ENCODE measurements at regions not wholly inside any gene's neighbourhood (a gene's known extent, or its start where the extent isn't known, plus 50 kb on each side); places are given as distances from the start of the nearest gene placed in this dataset.

DNA sequence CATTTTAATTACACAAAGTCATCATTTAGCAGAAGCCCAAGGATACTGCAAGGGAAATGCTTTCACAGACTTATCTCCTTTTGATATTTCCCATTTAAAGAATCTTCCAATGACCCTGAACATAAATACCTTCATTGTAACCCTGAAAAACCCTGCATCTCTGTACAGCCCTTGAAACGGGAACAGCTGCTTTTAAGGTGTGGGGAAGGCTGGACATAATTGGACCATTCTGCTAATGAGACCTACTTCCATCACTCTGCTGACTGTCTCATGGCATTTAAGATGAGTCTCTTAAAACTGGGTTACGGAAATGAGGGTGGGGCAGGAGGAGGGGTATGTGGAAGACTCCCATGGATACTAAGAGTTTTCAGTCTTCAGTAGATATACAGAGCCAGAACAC is 485.8 kb downstream of the BRINP1 start:
- no peaks in the 10 kb centered on the region for H3K27me3 ChIP-seq (ENCODE audit: control insufficient read depth in 3 of 3, insufficient read depth in 3 of 3, low read length in 3 of 3)
- no peaks in the 10 kb centered on the region for H3K9me3 ChIP-seq (ENCODE audit: control insufficient read depth in 3 of 3, low read length in 3 of 3)
- H3K4me3 ChIP-seq (ENCODE audit: low read length in 3 of 3) = no peak overlapping the region
- no peak overlapping the region for H3K27ac ChIP-seq (ENCODE audit: low read depth, low read length)
- H3K4me1 ChIP-seq (ENCODE audit: control insufficient read depth in 3 of 3, insufficient read depth in 3 of 3, low read length in 3 of 3) = no peaks in the 10 kb centered on the region
- H3K36me3 ChIP-seq (ENCODE audit: control insufficient read depth in 3 of 3, insufficient read depth in 3 of 3, low read length in 3 of 3) = no peaks in the 10 kb centered on the region
- H3K9ac ChIP-seq (ENCODE audit: low read depth in 1 of 3, low read length in 3 of 3) = no peak overlapping the region

- Histone ChIP-seq H3K9ac (ENCODE audit: low read depth in 1 of 3, low read length in 3 of 3) (no peak overlapping the region), H3K9me3 (ENCODE audit: control insufficient read depth in 3 of 3, low read length in 3 of 3) (no peaks in the 10 kb centered on the region), H3K27ac (ENCODE audit: low read depth, low read length) (no peak overlapping the region), H3K36me3 (ENCODE audit: control insufficient read depth in 3 of 3, insufficient read depth in 3 of 3, low read length in 3 of 3) (no peaks in the 10 kb centered on the region), H3K4me3 (ENCODE audit: low read length in 3 of 3) (no peak overlapping the region), H3K27me3 (ENCODE audit: control insufficient read depth in 3 of 3, insufficient read depth in 3 of 3, low read length in 3 of 3) (no peaks in the 10 kb centered on the region), H3K4me1 (ENCODE audit: control insufficient read depth in 3 of 3, insufficient read depth in 3 of 3, low read length in 3 of 3) (no peaks in the 10 kb centered on the region)
Measured at GRCh38 chr9:118891213-118891612, 478.0 kb downstream of the BRINP1 start.

GRCh38 chr9:118896324-118897000 is 472.8 kb downstream of the BRINP1 start:
- Histone ChIP-seq H3K4me3 (ENCODE audit: low read length in 3 of 3) (no peak overlapping the region), H3K9ac (ENCODE audit: low read depth in 1 of 3, low read length in 3 of 3) (no peak overlapping the region)

GRCh38 chr9:118918180-118918579 is 451.1 kb downstream of the BRINP1 start:
- Histone ChIP-seq H3K36me3 (ENCODE audit: control insufficient read depth in 3 of 3, insufficient read depth in 3 of 3, low read length in 3 of 3) (no peaks in the 10 kb centered on the region), H3K27ac (ENCODE audit: low read depth, low read length) (no peak overlapping the region), H3K4me1 (ENCODE audit: control insufficient read depth in 3 of 3, insufficient read depth in 3 of 3, low read length in 3 of 3) (no peaks in the 10 kb centered on the region), H3K27me3 (ENCODE audit: control insufficient read depth in 3 of 3, insufficient read depth in 3 of 3, low read length in 3 of 3) (no peaks in the 10 kb centered on the region), H3K9ac (ENCODE audit: low read depth in 1 of 3, low read length in 3 of 3) (no peak overlapping the region), H3K4me3 (ENCODE audit: low read length in 3 of 3) (no peak overlapping the region), H3K9me3 (ENCODE audit: control insufficient read depth in 3 of 3, low read length in 3 of 3) (peaks cover 0 to 2% (median 0%) of the 10 kb centered on the region in 3 donors)

More at GRCh38 chr9:118896324-118897000, 472.8 kb downstream of the BRINP1 start:
- H3K27ac ChIP-seq (ENCODE audit: low read depth, low read length) = no peak overlapping the region
- H3K4me1 ChIP-seq (ENCODE audit: control insufficient read depth in 3 of 3, insufficient read depth in 3 of 3, low read length in 3 of 3) = no peaks in the 10 kb centered on the region
- H3K27me3 ChIP-seq (ENCODE audit: control insufficient read depth in 3 of 3, insufficient read depth in 3 of 3, low read length in 3 of 3) = no peaks in the 10 kb centered on the region
- H3K36me3 ChIP-seq (ENCODE audit: control insufficient read depth in 3 of 3, insufficient read depth in 3 of 3, low read length in 3 of 3) = no peaks in the 10 kb centered on the region
- no peaks in the 10 kb centered on the region for H3K9me3 ChIP-seq (ENCODE audit: control insufficient read depth in 3 of 3, low read length in 3 of 3)

- Histone ChIP-seq H3K27me3 (ENCODE audit: control insufficient read depth in 3 of 3, insufficient read depth in 3 of 3, low read length in 3 of 3) (no peaks in the 10 kb centered on the region), H3K36me3 (ENCODE audit: control insufficient read depth in 3 of 3, insufficient read depth in 3 of 3, low read length in 3 of 3) (no peaks in the 10 kb centered on the region), H3K9me3 (ENCODE audit: control insufficient read depth in 3 of 3, low read length in 3 of 3) (no peaks in the 10 kb centered on the region), H3K9ac (ENCODE audit: low read depth in 1 of 3, low read length in 3 of 3) (no peak overlapping the region), H3K4me1 (ENCODE audit: control insufficient read depth in 3 of 3, insufficient read depth in 3 of 3, low read length in 3 of 3) (peaks cover 0 to 3% (median 0%) of the 10 kb centered on the region in 3 donors), H3K4me3 (ENCODE audit: low read length in 3 of 3) (no peak overlapping the region), H3K27ac (ENCODE audit: low read depth, low read length) (no peak overlapping the region)
Measured at GRCh38 chr9:118928722-118929121, 440.5 kb downstream of the BRINP1 start.

- H3K9me3 ChIP-seq (ENCODE audit: control insufficient read depth in 3 of 3, low read length in 3 of 3) = no peaks in the 10 kb centered on the region
- H3K36me3 ChIP-seq (ENCODE audit: control insufficient read depth in 3 of 3, insufficient read depth in 3 of 3, low read length in 3 of 3) = no peaks in the 10 kb centered on the region
- H3K27me3 ChIP-seq (ENCODE audit: control insufficient read depth in 3 of 3, insufficient read depth in 3 of 3, low read length in 3 of 3) = no peaks in the 10 kb centered on the region
- H3K9ac ChIP-seq (ENCODE audit: low read depth in 1 of 3, low read length in 3 of 3) = no peak overlapping the region
- no peak overlapping the region for H3K27ac ChIP-seq (ENCODE audit: low read depth, low read length)
- peaks cover 0 to 3% (median 0%) of the 10 kb centered on the region in 3 donors for H3K4me1 ChIP-seq (ENCODE audit: control insufficient read depth in 3 of 3, insufficient read depth in 3 of 3, low read length in 3 of 3)
- H3K4me3 ChIP-seq (ENCODE audit: low read length in 3 of 3) = no peak overlapping the region
Measured at GRCh38 chr9:118929287-118929686, 439.9 kb downstream of the BRINP1 start.

- H3K4me3 ChIP-seq (ENCODE audit: low read length in 3 of 3) = no peak overlapping the region
- H3K4me1 ChIP-seq (ENCODE audit: control insufficient read depth in 3 of 3, insufficient read depth in 3 of 3, low read length in 3 of 3) = peaks cover 0 to 3% (median 0%) of the 10 kb centered on the region in 3 donors
- no peaks in the 10 kb centered on the region for H3K27me3 ChIP-seq (ENCODE audit: control insufficient read depth in 3 of 3, insufficient read depth in 3 of 3, low read length in 3 of 3)
- H3K9me3 ChIP-seq (ENCODE audit: control insufficient read depth in 3 of 3, low read length in 3 of 3) = no peaks in the 10 kb centered on the region
- H3K9ac ChIP-seq (ENCODE audit: low read depth in 1 of 3, low read length in 3 of 3) = no peak overlapping the region
- no peak overlapping the region for H3K27ac ChIP-seq (ENCODE audit: low read depth, low read length)
- no peaks in the 10 kb centered on the region for H3K36me3 ChIP-seq (ENCODE audit: control insufficient read depth in 3 of 3, insufficient read depth in 3 of 3, low read length in 3 of 3)
Measured at GRCh38 chr9:118931941-118932340, 437.3 kb downstream of the BRINP1 start.

- Histone ChIP-seq H3K27me3 (ENCODE audit: control insufficient read depth in 3 of 3, insufficient read depth in 3 of 3, low read length in 3 of 3) (no peaks in the 10 kb centered on the region), H3K9ac (ENCODE audit: low read depth in 1 of 3, low read length in 3 of 3) (no peak overlapping the region), H3K27ac (ENCODE audit: low read depth, low read length) (no peak overlapping the region), H3K4me1 (ENCODE audit: control insufficient read depth in 3 of 3, insufficient read depth in 3 of 3, low read length in 3 of 3) (no peaks in the 10 kb centered on the region), H3K9me3 (ENCODE audit: control insufficient read depth in 3 of 3, low read length in 3 of 3) (no peaks in the 10 kb centered on the region), H3K4me3 (ENCODE audit: low read length in 3 of 3) (no peak overlapping the region), H3K36me3 (ENCODE audit: control insufficient read depth in 3 of 3, insufficient read depth in 3 of 3, low read length in 3 of 3) (no peaks in the 10 kb centered on the region)
Measured at GRCh38 chr9:118938581-118938980, 430.7 kb downstream of the BRINP1 start.

DNA sequence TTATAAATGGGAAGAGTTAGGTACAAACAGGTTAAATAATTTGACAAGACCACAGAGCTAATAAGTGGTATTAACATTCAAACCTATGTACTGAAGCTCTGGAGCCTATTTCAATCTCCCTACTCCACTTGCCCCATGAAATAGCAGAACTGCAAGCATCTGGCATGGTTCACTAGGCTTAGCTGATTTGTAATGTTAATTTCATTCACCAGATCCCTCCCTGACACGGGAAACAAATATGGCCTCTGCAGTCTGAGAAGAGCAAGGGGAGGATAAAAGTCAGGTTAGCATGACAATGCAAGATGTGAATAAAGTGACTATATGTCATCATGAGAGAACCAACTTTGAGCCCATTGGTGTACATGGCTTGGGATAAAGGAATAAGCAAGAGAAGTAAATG is 428.8 kb downstream of the BRINP1 start:
- no peaks in the 10 kb centered on the region for H3K27me3 ChIP-seq (ENCODE audit: control insufficient read depth in 3 of 3, insufficient read depth in 3 of 3, low read length in 3 of 3)
- H3K27ac ChIP-seq (ENCODE audit: low read depth, low read length) = no peak overlapping the region
- H3K9me3 ChIP-seq (ENCODE audit: control insufficient read depth in 3 of 3, low read length in 3 of 3) = no peaks in the 10 kb centered on the region
- H3K36me3 ChIP-seq (ENCODE audit: control insufficient read depth in 3 of 3, insufficient read depth in 3 of 3, low read length in 3 of 3) = no peaks in the 10 kb centered on the region
- H3K9ac ChIP-seq (ENCODE audit: low read depth in 1 of 3, low read length in 3 of 3) = no peak overlapping the region
- H3K4me1 ChIP-seq (ENCODE audit: control insufficient read depth in 3 of 3, insufficient read depth in 3 of 3, low read length in 3 of 3) = no peaks in the 10 kb centered on the region
- H3K4me3 ChIP-seq (ENCODE audit: low read length in 3 of 3) = no peak overlapping the region

DNA sequence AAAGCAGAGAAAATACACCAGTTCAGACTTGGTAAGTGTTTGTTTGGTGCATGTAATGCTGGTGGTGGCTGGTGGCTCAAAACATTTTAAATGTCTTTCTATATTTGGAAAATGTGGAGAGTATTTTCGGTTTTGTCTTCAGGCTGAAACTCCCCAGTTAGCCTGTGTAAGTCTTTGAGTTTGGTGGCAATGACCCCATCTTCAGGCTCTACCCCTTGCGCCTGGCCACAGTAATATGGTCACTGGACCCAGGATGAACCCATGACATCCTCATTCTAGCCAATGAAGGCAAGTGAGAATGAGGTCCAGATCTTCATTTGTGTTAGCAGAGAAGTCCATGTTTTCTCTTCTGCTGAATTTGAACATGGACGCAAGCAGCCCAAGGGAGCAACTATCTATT is 422.6 kb downstream of the BRINP1 start:
- no peak overlapping the region for H3K27ac ChIP-seq (ENCODE audit: low read depth, low read length)
- H3K27me3 ChIP-seq (ENCODE audit: control insufficient read depth in 3 of 3, insufficient read depth in 3 of 3, low read length in 3 of 3) = no peaks in the 10 kb centered on the region
- no peaks in the 10 kb centered on the region for H3K4me1 ChIP-seq (ENCODE audit: control insufficient read depth in 3 of 3, insufficient read depth in 3 of 3, low read length in 3 of 3)
- H3K9ac ChIP-seq (ENCODE audit: low read depth in 1 of 3, low read length in 3 of 3) = no peak overlapping the region
- no peaks in the 10 kb centered on the region for H3K9me3 ChIP-seq (ENCODE audit: control insufficient read depth in 3 of 3, low read length in 3 of 3)
- H3K36me3 ChIP-seq (ENCODE audit: control insufficient read depth in 3 of 3, insufficient read depth in 3 of 3, low read length in 3 of 3) = no peaks in the 10 kb centered on the region
- H3K4me3 ChIP-seq (ENCODE audit: low read length in 3 of 3) = no peak overlapping the region
